T-helper 2 cell treated with Interferon-gamma antibody and Interleukin-4, amounts not matched to agents 100 ng/mL and 5 ng/mL, for 36 hours (primary cell): ENCODE measurements at regions not wholly inside any gene's neighbourhood (a gene's known extent, or its start where the extent isn't known, plus 50 kb on each side); places are given as distances from the start of the nearest gene placed in this dataset.
"Not testable (repeated sequence)": the region's sequence is repeated elsewhere in the genome, so short reads cannot be mapped to it uniquely, and the experiment has no call there.

Experiments
- intact Hi-C: fragments of 100-400 bp; cut with micrococcal nuclease; formaldehyde crosslinking; loops from one replicate; pipeline ENCODE4 v1.15.1; 2023

GRCh38 chr4:84126061-84126787, 372.9 kb downstream of the NKX6-1 start:
- intact Hi-C loops, result no loop called here

GRCh38 chr4:84110040-84110439, 389.1 kb downstream of the NKX6-1 start:
- intact Hi-C loops, result no loop called here

GRCh38 chr4:84101653-84102625, 397.2 kb downstream of the NKX6-1 start:
- intact Hi-C loops, result not testable (repeated sequence)

- intact Hi-C loops, result no loop called here
Observed at GRCh38 chr4:84100071-84100470, 399.0 kb downstream of the NKX6-1 start.

GRCh38 chr4:84099599-84099998, 399.5 kb downstream of the NKX6-1 start:
- intact Hi-C loops, result loop anchor here (10.0 kb wide), 1 partner anchor 65 kb away; no protein-coding TSS in a partner anchor

- intact Hi-C loops, result loop anchor here (10.0 kb wide), 1 partner anchor 56 kb away; no protein-coding TSS in a partner anchor
Observed at GRCh38 chr4:84091266-84091665, 407.8 kb downstream of the NKX6-1 start.

- intact Hi-C loops, result loop anchor here (10.0 kb wide), 1 partner anchor 55 kb away; no protein-coding TSS in a partner anchor
Observed at GRCh38 chr4:84089652-84090437, 409.2 kb downstream of the NKX6-1 start.

DNA sequence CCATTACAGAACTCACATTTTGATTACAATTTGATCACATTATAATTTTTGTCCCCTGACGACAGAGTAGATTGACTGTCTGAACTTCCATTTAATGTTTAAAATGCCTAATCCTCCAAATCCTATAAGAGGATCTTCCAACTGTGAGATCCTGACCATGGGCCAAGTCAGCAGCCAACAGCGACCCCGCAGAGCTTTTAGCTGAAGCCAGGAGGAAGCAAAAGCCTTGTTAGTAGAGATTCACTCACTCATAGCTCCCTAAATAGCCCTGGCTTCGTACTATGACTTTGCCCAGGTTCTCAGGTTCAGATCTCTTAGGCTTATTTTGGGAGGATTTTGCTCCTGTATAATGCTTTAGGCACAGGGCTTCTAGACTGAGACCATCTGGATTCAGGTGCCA, 413.1 kb downstream of the NKX6-1 start:
- intact Hi-C loops, result no loop called here

- intact Hi-C loops, result no loop called here
Observed at GRCh38 chr4:84070289-84070688, 428.8 kb downstream of the NKX6-1 start.

GRCh38 chr4:84063619-84064018, 435.5 kb downstream of the NKX6-1 start:
- intact Hi-C loops, result no loop called here

DNA sequence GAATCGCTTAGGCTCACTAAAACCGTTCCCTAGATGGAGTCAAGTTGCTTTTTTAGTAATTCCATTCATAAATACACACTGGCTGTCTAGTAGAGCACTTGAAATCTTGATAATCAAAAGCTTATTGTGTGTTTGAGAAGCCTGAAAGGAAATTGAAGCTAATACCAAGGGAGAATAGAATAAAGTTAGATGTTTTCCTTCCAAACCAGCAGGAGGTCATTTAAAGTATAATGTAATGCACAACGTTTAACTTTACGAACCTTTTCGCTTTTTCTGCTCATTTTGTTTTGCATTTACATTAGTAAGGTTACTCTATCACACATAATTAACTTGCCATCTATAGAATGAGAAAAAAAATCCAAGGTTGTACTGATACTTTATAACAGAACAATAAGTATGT, 440.9 kb downstream of the NKX6-1 start:
- intact Hi-C loops, result no loop called here

DNA sequence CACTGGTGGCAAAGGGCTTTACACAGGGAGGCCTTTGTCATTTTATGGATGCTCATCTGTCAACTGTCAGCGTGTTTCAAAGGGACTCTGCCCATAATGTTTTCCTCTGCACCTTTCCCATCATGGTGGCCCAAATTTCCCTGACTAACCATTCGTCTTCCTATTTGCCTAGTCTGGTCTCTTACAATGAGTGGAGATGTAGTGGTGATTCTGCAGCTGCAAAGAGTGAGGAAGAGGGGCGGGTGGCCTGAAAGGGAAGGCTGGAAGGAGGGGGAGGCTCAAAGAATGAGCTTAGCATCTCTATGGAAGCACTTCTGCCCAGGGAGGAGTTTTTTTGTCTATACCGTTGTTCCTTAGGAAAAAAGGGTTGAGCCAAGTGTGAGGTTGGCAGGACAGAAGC, 447.5 kb downstream of the NKX6-1 start:
- intact Hi-C loops, result no loop called here

- intact Hi-C loops, result no loop called here
Observed at GRCh38 chr4:84051089-84051488, 448.0 kb downstream of the NKX6-1 start.

- intact Hi-C loops, result no loop called here
Observed at GRCh38 chr4:84050015-84050414, 449.1 kb downstream of the NKX6-1 start.

GRCh38 chr4:84046551-84046950, 452.5 kb downstream of the NKX6-1 start:
- intact Hi-C loops, result no loop called here

DNA sequence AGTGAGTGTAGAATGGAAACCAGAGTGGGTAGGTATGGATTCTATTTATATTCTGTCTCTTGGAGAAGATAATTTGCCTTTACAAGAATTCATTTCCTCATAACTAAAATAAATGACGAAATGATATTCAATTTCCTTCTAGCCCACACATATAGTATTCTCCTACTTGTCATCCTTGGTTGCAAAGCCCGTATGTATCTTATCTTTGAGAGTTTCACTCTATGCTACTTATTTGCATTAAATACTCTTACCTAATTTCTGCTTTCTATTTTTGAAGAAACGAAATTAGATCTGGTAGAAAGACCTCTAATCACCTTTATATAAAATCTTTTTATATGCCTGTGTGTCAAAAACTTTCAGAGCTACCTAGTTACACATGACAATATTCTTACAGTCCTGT, 457.7 kb downstream of the NKX6-1 start:
- intact Hi-C loops, result no loop called here

- intact Hi-C loops, result loop anchor here (10.0 kb wide), 1 partner anchor 59 kb away; no protein-coding TSS in a partner anchor
Observed at GRCh38 chr4:84035568-84035967, 463.5 kb downstream of the NKX6-1 start.

DNA sequence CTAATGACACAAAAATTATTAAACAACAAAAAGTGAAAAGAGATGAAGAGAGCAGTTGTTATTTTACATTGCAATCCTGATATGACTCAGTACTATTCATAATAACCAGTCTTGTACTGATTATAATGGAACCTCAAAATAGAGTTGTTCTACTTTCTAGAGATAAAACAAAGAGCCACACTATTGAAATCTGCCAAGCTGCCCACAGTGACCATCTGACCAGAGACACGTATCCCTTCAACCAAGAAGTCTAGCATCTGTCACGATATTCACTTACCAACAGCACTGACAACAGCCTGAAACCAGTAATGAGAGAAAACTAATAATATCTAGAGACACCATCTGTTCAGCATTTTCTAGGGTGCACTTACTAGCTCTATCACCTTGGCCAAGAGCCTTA, 466.7 kb downstream of the NKX6-1 start:
- intact Hi-C loops, result loop anchor here (10.0 kb wide), 1 partner anchor 62 kb away; no protein-coding TSS in a partner anchor

DNA sequence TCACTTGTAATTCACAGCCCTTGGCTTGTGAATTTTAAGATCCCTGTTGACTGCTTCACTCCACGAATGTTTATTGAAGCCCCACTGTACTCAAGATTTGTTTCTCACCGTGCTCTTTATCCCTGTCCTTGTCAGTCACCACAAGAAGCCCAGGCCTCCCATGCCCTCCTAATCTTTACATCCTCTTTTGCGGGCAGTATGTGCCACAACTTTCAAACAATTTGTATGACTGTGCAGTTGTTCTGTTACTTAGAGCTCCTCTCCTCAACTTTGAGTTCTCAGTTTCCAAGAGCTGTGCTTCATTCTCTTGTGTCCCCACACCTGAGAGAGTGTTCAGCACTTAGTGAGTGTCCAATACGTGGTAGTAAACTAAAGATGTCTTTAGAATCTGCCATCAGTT, 467.7 kb downstream of the NKX6-1 start:
- intact Hi-C loops, result loop anchor here (10.0 kb wide), 1 partner anchor 63 kb away; no protein-coding TSS in a partner anchor

- intact Hi-C loops, result no loop called here
Observed at GRCh38 chr4:84028340-84028739, 470.8 kb downstream of the NKX6-1 start.

- intact Hi-C loops, result no loop called here
Observed at GRCh38 chr4:84024405-84024804, 474.7 kb downstream of the NKX6-1 start.
